GM12865 (cell line): ENCODE measurements at regions not wholly inside any gene's neighbourhood (a gene's known extent, or its start where the extent isn't known, plus 50 kb on each side); places are given as distances from the start of the nearest gene placed in this dataset.

Source experiments
- DNase-seq: peaks from one replicate; pipeline ENCODE4 v3.0.0; 2010; ENCODE audit warnings: low read depth
- H3K4me3 ChIP-seq: 2 replicates; pipeline ENCODE4 v1.5.1; 2011; ENCODE audit warnings: mild to moderate bottlenecking, low read depth, low read length, control low read depth
- TF ChIP-seq, protein P1 (sequence below): IDR thresholded peaks from 2 replicates; pipeline ENCODE4 v1.5.1; 2011; ENCODE audit warnings: low read length, control low read depth, low read depth, inconsistent platforms; ENCODE audit not compliant: insufficient read depth; ENCODE audit errors: missing control alignments

DNA sequence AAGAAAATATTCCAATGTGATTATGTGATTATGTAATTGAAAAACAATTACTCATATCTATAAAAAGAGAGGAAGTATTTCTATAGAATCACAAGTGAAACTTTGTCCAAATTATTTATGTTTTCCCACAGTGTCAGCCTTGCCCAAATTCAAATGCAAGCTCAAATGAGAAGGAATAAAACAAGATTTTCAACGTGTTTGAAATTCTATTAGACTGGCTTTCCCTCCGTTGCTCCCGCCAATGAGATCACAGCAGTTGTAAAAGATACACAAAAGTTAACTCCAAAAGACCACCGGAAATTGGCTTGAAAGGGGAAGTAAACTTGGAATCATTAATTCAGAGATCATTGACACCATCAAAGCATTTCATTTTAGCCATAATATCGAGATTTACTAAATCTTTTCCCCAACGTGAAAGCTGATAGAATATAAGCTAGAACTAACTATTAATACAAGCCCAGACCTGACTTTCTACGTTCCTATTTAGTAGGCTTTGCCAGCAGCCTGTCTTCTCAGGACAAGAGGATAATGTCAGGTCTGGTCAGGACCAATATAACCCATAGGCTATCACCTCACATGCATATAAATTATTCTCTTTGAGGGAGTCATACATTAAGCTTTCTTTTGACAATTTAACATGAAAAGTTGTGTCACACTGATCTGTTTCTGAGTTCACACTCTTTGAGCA lies 222.6 kb upstream of the CHAC2 start:
- TF ChIP-seq, protein P1, sequence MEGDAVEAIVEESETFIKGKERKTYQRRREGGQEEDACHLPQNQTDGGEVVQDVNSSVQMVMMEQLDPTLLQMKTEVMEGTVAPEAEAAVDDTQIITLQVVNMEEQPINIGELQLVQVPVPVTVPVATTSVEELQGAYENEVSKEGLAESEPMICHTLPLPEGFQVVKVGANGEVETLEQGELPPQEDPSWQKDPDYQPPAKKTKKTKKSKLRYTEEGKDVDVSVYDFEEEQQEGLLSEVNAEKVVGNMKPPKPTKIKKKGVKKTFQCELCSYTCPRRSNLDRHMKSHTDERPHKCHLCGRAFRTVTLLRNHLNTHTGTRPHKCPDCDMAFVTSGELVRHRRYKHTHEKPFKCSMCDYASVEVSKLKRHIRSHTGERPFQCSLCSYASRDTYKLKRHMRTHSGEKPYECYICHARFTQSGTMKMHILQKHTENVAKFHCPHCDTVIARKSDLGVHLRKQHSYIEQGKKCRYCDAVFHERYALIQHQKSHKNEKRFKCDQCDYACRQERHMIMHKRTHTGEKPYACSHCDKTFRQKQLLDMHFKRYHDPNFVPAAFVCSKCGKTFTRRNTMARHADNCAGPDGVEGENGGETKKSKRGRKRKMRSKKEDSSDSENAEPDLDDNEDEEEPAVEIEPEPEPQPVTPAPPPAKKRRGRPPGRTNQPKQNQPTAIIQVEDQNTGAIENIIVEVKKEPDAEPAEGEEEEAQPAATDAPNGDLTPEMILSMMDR, result no peak
- no peak for DNase-seq
- H3K4me3 ChIP-seq, result no peak overlapping the region

DNA sequence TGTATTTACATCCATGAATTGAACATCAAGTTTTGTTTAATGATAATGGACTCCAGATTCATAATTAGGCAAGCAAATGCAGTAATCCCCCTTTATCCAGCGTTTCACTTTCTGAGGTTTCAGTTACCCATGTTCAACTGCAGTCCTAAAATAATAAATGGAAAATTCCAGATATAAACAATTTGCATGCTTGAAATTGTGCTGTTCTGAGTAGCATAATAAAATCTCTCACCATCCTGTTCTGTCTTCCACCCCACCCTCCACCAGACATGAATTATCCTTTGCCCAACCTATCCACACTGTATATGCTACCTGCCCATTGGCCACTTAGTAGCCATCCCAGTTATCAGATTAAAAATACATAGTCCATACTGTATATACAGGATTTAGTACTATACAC lies 224.5 kb upstream of the CHAC2 start:
- TF ChIP-seq, protein P1, result no peak
- no peak for DNase-seq
- H3K4me3 ChIP-seq, result no peak overlapping the region

DNA sequence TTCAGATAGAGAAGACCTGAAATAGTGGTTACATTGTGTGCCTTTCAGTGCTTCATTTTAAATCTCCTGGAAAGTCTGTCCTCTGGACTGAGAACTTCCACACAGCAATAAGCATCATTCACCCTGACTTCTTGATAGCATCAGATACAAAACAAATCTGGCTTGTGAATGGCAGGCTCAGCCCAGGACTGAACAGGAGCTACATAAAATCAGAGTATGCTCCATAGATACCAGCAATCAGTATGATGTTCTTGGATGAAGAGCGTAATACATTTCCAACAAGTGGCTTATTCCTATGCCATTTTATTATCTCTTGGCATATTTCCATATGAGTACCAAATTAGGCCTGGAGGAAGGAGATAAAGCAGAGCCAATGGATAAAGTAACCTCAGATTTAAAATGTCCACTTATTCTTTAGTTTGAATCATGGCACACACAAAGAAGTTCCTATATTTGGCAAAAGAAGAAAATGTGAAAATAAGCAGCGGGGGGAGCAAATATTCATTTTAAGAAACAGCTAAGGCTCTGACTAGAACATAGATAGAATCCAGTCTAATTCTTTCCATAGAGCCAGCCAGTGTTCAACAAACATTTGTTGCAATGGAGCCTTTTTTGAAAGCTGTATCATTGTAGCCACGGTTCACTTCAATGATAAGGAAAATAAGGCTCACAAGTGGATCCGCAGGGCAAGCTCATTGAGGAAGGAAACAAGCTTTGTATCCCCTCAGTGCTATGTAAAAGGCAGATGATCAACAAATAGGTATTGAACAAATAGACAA lies 230.8 kb upstream of the CHAC2 start:
- DNase-seq, result no peak
- TF ChIP-seq, protein P1, result no peak
- H3K4me3 ChIP-seq, result no peak overlapping the region

DNA sequence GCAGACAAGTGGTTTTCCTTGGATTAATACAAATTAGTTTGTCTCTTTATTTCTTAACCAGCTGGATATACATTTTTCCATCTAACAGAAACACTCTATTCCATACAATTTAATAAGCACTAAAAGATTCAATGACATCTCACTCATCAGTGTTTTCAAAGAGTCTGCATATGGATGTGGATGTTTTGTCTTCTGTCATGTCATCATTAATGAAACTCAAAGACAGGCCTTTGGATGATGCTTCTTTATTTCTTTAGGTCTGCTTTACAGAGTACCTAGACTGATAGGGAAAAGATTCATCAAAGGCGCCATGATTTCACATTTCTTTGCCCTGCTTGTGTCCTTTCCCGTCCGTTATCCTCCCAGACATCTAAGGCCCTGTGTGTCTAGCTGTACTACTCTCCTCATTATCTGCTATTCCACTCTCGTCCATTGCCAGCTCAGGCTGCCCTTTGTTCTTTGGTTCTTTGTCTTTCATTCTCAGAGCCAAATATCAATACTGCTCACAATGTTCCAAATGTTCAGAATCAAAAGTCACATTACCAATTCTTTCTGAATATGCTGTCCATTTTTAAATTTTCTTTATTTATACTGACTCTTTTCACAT lies 232.3 kb upstream of the CHAC2 start:
- H3K4me3 ChIP-seq, result no peak overlapping the region
- no peak for DNase-seq
- TF ChIP-seq, protein P1, result no peak

DNA sequence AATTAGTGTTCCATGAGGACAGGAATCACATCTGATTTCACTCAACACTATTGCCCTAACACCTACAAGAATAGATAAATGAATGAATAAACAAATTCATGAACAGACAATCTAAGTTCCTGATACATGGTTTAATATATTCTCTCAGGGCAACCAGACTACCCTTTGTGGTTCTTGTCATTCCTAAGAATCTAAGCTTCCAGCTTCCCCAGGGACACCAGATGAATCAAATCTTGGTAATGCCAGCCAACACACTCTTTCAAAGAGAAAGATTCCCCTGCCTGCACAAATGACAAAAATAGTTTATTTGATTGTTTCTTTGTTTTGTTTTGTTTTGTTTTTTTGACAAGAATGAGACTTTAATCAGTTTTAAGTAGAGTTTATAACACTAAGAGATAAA lies 237.5 kb upstream of the CHAC2 start:
- no peak for DNase-seq
- TF ChIP-seq, protein P1, result no peak
- H3K4me3 ChIP-seq, result no peak overlapping the region

DNA sequence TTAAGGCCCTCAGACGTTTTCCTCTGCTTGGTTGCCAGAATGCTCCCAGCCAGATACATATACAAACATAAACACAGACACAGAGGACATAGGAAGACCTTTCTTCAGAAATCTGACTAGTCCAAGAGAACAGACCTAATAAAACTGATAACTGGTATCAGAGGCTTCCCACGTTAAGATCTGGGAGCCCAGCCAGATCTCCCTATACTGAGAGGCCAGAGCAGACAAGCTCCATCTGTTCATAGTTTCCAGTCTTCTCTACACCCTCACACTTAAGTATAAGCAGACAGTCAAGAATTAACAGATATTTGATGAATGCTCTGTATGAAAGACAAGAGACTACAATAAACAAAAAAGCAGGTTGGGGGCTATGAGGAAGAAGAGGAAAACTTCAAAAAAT lies 240.5 kb upstream of the CHAC2 start:
- TF ChIP-seq, protein P1, result no peak
- DNase-seq, result no peak
- H3K4me3 ChIP-seq, result no peak overlapping the region
